H9 (cell line): ENCODE measurements at regions not wholly inside any gene's neighbourhood (a gene's known extent, or its start where the extent isn't known, plus 50 kb on each side); places are given as distances from the start of the nearest gene placed in this dataset.

Source experiments
- DNase-seq: peaks from one replicate; pipeline ENCODE4 v3.0.0-alpha.2; 2017
- H2AFZ ChIP-seq: one replicate; pipeline ENCODE4 v1.6.1; 2013; ENCODE audit warnings: mild to moderate bottlenecking, low read length, control low read depth, moderate library complexity
- H2AK5ac ChIP-seq: 2 replicates; pipeline ENCODE4 v1.6.1; 2013; ENCODE audit warnings: low read length, control low read depth, mixed read lengths; ENCODE audit not compliant: insufficient read length
- H2BK120ac ChIP-seq: one replicate; pipeline ENCODE4 v1.6.1; 2013; ENCODE audit warnings: low read depth, mild to moderate bottlenecking, low read length, control low read depth, inconsistent platforms; ENCODE audit not compliant: poor library complexity, severe bottlenecking
- H2BK12ac ChIP-seq: 2 replicates; pipeline ENCODE4 v1.6.1; 2013; ENCODE audit warnings: low read length, control low read depth, mixed read lengths, low read depth; ENCODE audit not compliant: insufficient read length
- H2BK15ac ChIP-seq: 2 replicates; pipeline ENCODE4 v1.6.1; 2013; ENCODE audit warnings: low read depth, low read length, control low read depth
- H2BK20ac ChIP-seq: one replicate; pipeline ENCODE4 v1.6.1; 2013; ENCODE audit warnings: low read depth, mild to moderate bottlenecking, low read length, control low read depth, inconsistent platforms; ENCODE audit not compliant: poor library complexity, severe bottlenecking
- H2BK5ac ChIP-seq: 2 replicates; pipeline ENCODE4 v1.6.1; 2013; ENCODE audit warnings: low read length, control low read depth, mixed read lengths; ENCODE audit not compliant: insufficient read length
- H3K14ac ChIP-seq: 2 replicates; pipeline ENCODE4 v1.6.1; 2013; ENCODE audit warnings: low read length, control low read depth; ENCODE audit not compliant: insufficient read depth
- H3K18ac ChIP-seq: 2 replicates; pipeline ENCODE4 v1.6.1; 2013; ENCODE audit warnings: low read depth, mild to moderate bottlenecking, mixed read lengths, low read length, control low read depth; ENCODE audit not compliant: insufficient read length
- H3K23ac ChIP-seq: 2 replicates; pipeline ENCODE4 v1.6.1; 2013; ENCODE audit warnings: low read length, control low read depth, mixed read lengths, low read depth; ENCODE audit not compliant: insufficient read length
- H3K23me2 ChIP-seq: 2 replicates; pipeline ENCODE4 v1.6.1; 2013; ENCODE audit warnings: low read depth, mild to moderate bottlenecking, mixed read lengths, low read length, control low read depth; ENCODE audit not compliant: insufficient read length, poor library complexity, severe bottlenecking
- H3K27ac ChIP-seq: 2 replicates; pipeline ENCODE4 v1.5.1; 2013; ENCODE audit warnings: low read length, control low read depth, mixed read lengths, low read depth; ENCODE audit not compliant: insufficient read length
- H3K27me3 ChIP-seq: 2 replicates; pipeline ENCODE4 v1.6.1; 2013; ENCODE audit warnings: low read length, control low read depth, inconsistent platforms; ENCODE audit not compliant: insufficient read depth
- H3K4ac ChIP-seq: 2 replicates; pipeline ENCODE4 v1.6.1; 2013; ENCODE audit warnings: low read depth, mild to moderate bottlenecking, control low read depth, inconsistent platforms, low read length, moderate library complexity
- H3K4me1 ChIP-seq: 2 replicates; pipeline ENCODE4 v1.6.1; 2013; ENCODE audit warnings: low read length, control low read depth, inconsistent platforms; ENCODE audit not compliant: insufficient read depth
- H3K4me2 ChIP-seq: 2 replicates; pipeline ENCODE4 v1.6.1; 2013; ENCODE audit warnings: low read length, control low read depth, mixed read lengths; ENCODE audit not compliant: insufficient read length, insufficient read depth
- H3K56ac ChIP-seq: 2 replicates; pipeline ENCODE4 v1.6.1; 2013; ENCODE audit warnings: low read depth, mild to moderate bottlenecking, mixed read lengths, low read length, control low read depth; ENCODE audit not compliant: insufficient read length
- H3K79me1 ChIP-seq: 2 replicates; pipeline ENCODE4 v1.6.1; 2013; ENCODE audit warnings: low read depth, mild to moderate bottlenecking, moderate library complexity, low read length, control low read depth, inconsistent platforms; ENCODE audit not compliant: insufficient read depth, poor library complexity, severe bottlenecking
- H3K79me2 ChIP-seq: 2 replicates; pipeline ENCODE4 v1.6.1; 2013; ENCODE audit warnings: low read length, control low read depth, inconsistent platforms; ENCODE audit not compliant: insufficient read depth
- H3K9ac ChIP-seq: 2 replicates; pipeline ENCODE4 v1.6.1; 2013; ENCODE audit warnings: low read length, control low read depth, mixed read lengths; ENCODE audit not compliant: insufficient read length; ENCODE audit errors: extremely low read depth
- H3K9me3 ChIP-seq: one replicate; pipeline ENCODE4 v1.6.1; 2013; ENCODE audit warnings: low read depth, low read length, inconsistent platforms; ENCODE audit not compliant: control insufficient read depth
- H3T11ph ChIP-seq: one replicate; pipeline ENCODE4 v1.6.1; 2013; ENCODE audit warnings: mild to moderate bottlenecking, low read length, control low read depth, inconsistent platforms
- H4K20me1 ChIP-seq: one replicate; pipeline ENCODE4 v1.6.1; 2013; ENCODE audit not compliant: control insufficient read depth, insufficient read length, insufficient read depth
- H4K5ac ChIP-seq: 2 replicates; pipeline ENCODE4 v1.6.1; 2013; ENCODE audit warnings: low read depth, mild to moderate bottlenecking, mixed read lengths, low read length, control low read depth; ENCODE audit not compliant: insufficient read length
- H4K8ac ChIP-seq: replicated peaks from 2 replicates; pipeline ENCODE4 v1.6.1; 2013; ENCODE audit warnings: low read length, control low read depth, mixed read lengths, low read depth; ENCODE audit not compliant: insufficient read length
- H4K91ac ChIP-seq: 2 replicates; pipeline ENCODE4 v1.6.1; 2013; ENCODE audit warnings: low read depth, mild to moderate bottlenecking, moderate library complexity, mixed read lengths, low read length, control low read depth; ENCODE audit not compliant: insufficient read length
- H3K27ac Mint-ChIP-seq, 3 experiments: 2 replicates in 2 of 3; 3 replicates in 1 of 3; pipeline ENCODE4 v1.8.0; 2020 to 2021; ENCODE audit warnings: mixed read lengths in 3 of 3, mild to moderate bottlenecking in 1 of 3, moderate library complexity in 1 of 3
- H3K27me3 Mint-ChIP-seq: 2 replicates; pipeline ENCODE4 v1.8.0; 2021; ENCODE audit warnings: low read depth, mild to moderate bottlenecking, moderate library complexity, mixed read lengths
- H3K36me3 Mint-ChIP-seq, 3 experiments: 2 replicates in 2 of 3; 3 replicates in 1 of 3; pipeline ENCODE4 v1.8.0; 2020 to 2021; ENCODE audit warnings: low read depth in 3 of 3, mixed read lengths in 3 of 3; ENCODE audit not compliant: insufficient read depth in 1 of 3
- H3K4me1 Mint-ChIP-seq, 2 experiments: 2 replicates each; pipeline ENCODE4 v1.8.0; 2020; ENCODE audit warnings: mixed read lengths in 2 of 2
- H3K4me3 Mint-ChIP-seq, 2 experiments: 2 replicates in 1 of 2; 3 replicates in 1 of 2; pipeline ENCODE4 v1.8.0; 2020 to 2021; ENCODE audit warnings: mild to moderate bottlenecking in 2 of 2, mixed read lengths in 2 of 2, moderate library complexity in 1 of 2
- H3K9me3 Mint-ChIP-seq, 2 experiments: 2 replicates in 1 of 2; 3 replicates in 1 of 2; pipeline ENCODE4 v1.8.0; 2020; ENCODE audit warnings: mild to moderate bottlenecking in 2 of 2, mixed read lengths in 2 of 2, moderate library complexity in 1 of 2
- CTCF ChIP-seq: fragments of 200-600 bp; sonication (generic); conservative IDR thresholded peaks from 3 replicates; pipeline ENCODE4 v1.8.0; 2021; ENCODE audit warnings: antibody characterized with exemption, mild to moderate bottlenecking
- WGBS: extraction: QIAGEN DNeasy Blood & Tissue Kit; methylation state at CpG from one replicate; pipeline ENCODE4 v1.1.7; 2013; ENCODE audit warnings: missing lambda C conversion rate, low lambda C conversion rate, mixed read lengths; ENCODE audit not compliant: insufficient read length; ENCODE audit errors: extremely low coverage; 5-methylcytosine and 5-hydroxymethylcytosine counted together

DNA sequence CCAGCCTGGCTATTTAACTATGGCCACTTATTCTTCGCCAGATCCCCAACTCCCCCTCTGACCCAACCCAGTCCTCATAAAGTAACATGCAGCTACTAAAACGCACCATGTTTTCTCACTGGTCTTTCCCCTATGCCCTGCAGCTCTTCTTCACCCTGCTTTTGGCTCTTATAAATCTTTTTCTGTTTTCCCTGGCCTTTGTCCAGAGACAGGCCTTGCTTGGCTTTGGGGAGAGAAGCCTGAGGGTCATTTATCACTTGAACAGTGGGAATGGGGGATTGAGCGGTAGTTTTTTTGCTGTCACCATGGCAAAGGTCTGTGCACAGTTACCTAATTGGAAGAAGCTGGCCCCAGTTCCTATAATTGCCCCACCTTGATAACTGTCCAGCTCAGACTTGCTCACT, 202.9 kb upstream of the NT5C1B start:
- Mint-ChIP-seq H3K36me3 (no peaks in the 10 kb centered on the region), H3K9me3 (no peaks in the 10 kb centered on the region), H3K4me3 (no peak overlapping the region), H3K27me3 (peaks cover 16% of the 10 kb centered on the region), H3K4me1 (no peaks in the 10 kb centered on the region), H3K27ac (no peak overlapping the region)
- Histone ChIP-seq H3K18ac (no peak overlapping the region), H2BK12ac (no peak overlapping the region), H3K4me1 (no peaks in the 10 kb centered on the region), H2BK20ac (no peak overlapping the region), H3K27me3 (no peaks in the 10 kb centered on the region), H4K8ac (no peak overlapping the region), H2AFZ (no peak overlapping the region), H4K5ac (no peak overlapping the region), H3K27ac (no peak overlapping the region), H3K9ac (no peak overlapping the region), H3K79me2 (no peaks in the 10 kb centered on the region), H3K56ac (no peak overlapping the region), H4K20me1 (no peaks in the 10 kb centered on the region), H3K9me3 (no peaks in the 10 kb centered on the region), H4K91ac (no peak overlapping the region), H2BK15ac (no peak overlapping the region), H3T11ph (no peak overlapping the region), H3K4ac (no peak overlapping the region), H2BK120ac (no peak overlapping the region), H2BK5ac (no peak overlapping the region), H3K23ac (no peak overlapping the region), H3K14ac (no peak overlapping the region), H3K79me1 (no peaks in the 10 kb centered on the region), H2AK5ac (no peak overlapping the region), H3K23me2 (no peaks in the 10 kb centered on the region), H3K4me2 (no peak overlapping the region)
- WGBS: no CpG with 5 or more reads among the region's 3 CpGs
- no peak for TF ChIP-seq CTCF
- no peak for DNase-seq
